HG03442 (cell line): ENCODE measurements at regions not wholly inside any gene's neighbourhood (a gene's known extent, or its start where the extent isn't known, plus 50 kb on each side); places are given as distances from the start of the nearest gene placed in this dataset.
"Not testable (repeated sequence)": the region's sequence is repeated elsewhere in the genome, so short reads cannot be mapped to it uniquely, and the experiment has no call there.

ENCODE experiments used
- ATAC-seq: cut with Tn5 transposase; IDR thresholded peaks from one replicate; pipeline ENCODE4 v1.9.1; 2021; ENCODE audit warnings: mild to moderate bottlenecking, moderate library complexity; ENCODE audit not compliant: unreplicated experiment

GRCh38 chr2:189231719-189232323 lies 52.3 kb upstream of the COL5A2 start:
- no peak for ATAC-seq

GRCh38 chr2:189232759-189233406 lies 53.3 kb upstream of the COL5A2 start:
- ATAC-seq = peak; percentile 84

GRCh38 chr2:189233527-189233926 lies 54.0 kb upstream of the COL5A2 start:
- no peak for ATAC-seq

- no peak for ATAC-seq
Observed at GRCh38 chr2:189234991-189235390, 55.4 kb upstream of the COL5A2 start.

- no peak for ATAC-seq
Observed at GRCh38 chr2:189236066-189236465, 56.5 kb upstream of the COL5A2 start.

- no peak for ATAC-seq
Observed at GRCh38 chr2:189238903-189239302, 59.3 kb upstream of the COL5A2 start.

GRCh38 chr2:189243843-189244242 lies 64.3 kb upstream of the COL5A2 start:
- not testable (repeated sequence) for ATAC-seq

DNA sequence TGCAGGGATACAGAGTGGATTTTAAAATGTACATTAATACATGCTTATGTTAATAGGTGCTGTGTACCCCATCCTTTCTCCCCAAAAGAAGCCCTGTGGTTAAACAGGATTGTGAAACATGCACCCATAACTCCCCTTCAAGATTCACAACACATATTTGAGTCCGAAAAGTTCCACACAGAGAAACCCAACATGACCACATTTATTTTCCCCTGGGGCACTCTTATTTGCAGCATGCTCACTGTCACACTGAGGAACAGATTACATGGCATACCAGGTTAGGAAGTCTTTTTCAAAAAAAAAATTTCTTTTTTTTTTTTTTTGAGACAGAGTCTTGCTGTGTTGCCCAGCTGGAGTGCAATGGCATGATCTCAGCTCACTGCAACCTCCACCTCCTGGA lies 67.7 kb upstream of the COL5A2 start:
- no peak for ATAC-seq

- no peak for ATAC-seq
Observed at GRCh38 chr2:189248141-189248540, 68.6 kb upstream of the COL5A2 start.

GRCh38 chr2:189249171-189249570 lies 69.6 kb upstream of the COL5A2 start:
- ATAC-seq = no peak

GRCh38 chr2:189249901-189250300 lies 70.3 kb upstream of the COL5A2 start:
- ATAC-seq = no peak

- no peak for ATAC-seq
Observed at GRCh38 chr2:189252991-189253675, 73.6 kb upstream of the COL5A2 start.

- ATAC-seq = no peak
Observed at GRCh38 chr2:189253836-189254235, 74.3 kb upstream of the COL5A2 start.

- ATAC-seq = no peak
Observed at GRCh38 chr2:189254268-189254883, 74.8 kb upstream of the COL5A2 start.

DNA sequence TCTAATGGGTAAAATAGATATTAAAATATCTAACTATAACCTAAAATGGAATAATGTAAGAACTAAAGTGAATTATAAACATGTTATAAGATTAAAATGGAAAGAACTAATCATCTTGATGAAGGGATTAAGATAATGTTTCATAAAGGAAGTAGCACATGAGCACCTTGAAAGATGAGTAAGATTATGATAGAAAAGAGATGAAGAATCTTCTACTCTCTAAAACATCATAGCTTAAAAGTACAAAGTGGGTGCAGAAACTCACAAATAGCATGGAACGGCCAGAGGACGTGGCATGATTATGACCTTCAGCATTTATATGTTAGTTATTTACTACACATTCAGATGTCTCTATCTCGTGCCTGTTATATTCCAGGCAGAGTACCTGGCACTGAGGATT lies 76.2 kb upstream of the COL5A2 start:
- no peak for ATAC-seq

DNA sequence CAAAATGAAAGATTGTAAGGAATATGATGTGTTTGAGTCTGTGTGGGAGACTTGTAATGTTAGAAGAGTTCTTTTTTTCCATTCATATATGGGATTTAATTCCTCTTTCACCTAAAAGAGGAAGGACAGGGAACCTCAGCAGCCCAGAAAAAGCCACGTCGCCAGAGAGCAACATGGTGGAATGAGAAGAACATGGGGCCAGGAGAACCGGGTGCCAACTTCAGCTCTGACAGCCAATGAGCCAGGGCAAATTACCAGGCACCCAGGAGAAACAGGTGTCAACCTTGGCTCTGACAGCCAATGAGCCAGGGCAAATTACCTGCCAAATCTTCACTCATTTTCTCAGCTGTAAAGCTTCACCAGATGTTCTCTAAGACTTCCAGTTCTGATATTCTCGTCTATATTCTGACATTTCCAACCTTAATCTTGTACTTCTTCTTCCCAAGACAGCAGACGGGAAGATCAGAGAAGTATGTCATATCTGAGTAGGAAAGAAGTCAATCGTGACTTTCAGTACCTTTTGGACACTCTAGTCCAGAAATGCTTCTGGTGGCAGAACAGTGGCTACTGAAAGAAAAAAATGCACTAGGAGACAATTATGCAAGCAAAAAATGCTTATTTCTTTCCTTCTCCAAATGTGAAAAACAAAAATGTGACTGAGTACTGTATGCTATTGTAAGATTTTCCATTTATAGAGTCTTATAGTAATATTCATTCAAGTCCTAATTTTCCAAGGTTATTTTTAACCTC lies 79.2 kb upstream of the COL5A2 start:
- no peak for ATAC-seq

GRCh38 chr2:189260361-189260814 lies 80.8 kb upstream of the COL5A2 start:
- no peak for ATAC-seq

- no peak for ATAC-seq
Observed at GRCh38 chr2:189261431-189261841, 81.9 kb upstream of the COL5A2 start.

DNA sequence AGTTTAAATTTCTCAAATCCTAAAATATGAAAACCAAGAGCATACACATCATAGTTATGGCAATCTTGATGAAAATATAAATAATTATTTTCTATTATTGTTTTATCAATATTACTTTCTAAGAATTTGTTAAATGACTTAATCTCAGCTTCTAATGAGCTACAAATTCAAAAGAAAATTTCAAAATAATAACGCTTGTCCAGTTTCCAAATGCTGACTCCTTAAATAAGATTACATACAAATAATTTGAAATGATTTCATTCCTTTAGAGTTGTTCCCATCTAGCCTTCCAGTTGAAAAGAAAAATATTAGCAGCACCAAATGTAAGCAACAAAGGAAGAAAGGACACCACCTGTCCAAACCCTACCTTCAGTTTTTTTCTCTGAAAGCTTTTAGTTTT lies 82.4 kb upstream of the COL5A2 start:
- no peak for ATAC-seq

DNA sequence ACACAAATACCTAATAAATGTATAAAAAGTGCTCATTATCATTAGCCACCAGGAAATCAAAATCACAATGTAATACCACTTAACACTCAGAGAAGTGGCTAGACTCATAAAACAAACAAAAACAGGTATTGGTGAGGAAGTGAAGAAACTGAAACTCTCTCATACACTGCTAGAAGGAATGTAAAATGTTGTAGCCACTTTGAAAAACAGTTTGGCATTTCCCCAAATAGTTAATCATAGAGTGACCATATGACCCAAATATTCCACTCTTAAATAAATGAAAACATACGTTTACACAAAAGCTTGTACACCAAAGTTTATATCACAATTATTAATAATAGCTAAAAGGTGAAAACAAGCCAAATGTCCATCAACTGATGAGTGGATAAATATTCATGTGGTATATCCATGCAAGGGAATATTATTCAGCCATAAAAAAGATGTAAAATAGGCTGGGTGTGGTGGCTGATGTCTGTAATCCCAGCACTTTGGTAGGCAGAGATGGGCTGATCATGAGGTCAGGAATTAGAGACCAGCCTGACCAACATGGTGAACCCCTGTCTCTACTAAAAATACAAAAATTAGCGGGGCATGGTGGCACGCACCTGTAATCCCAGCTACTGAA lies 86.2 kb upstream of the COL5A2 start:
- no peak for ATAC-seq

- ATAC-seq = no peak
Observed at GRCh38 chr2:189267491-189267890, 87.9 kb upstream of the COL5A2 start.
